IPS-18c (cell line): ENCODE measurements at regions not wholly inside any gene's neighbourhood (a gene's known extent, or its start where the extent isn't known, plus 50 kb on each side); places are given as distances from the start of the nearest gene placed in this dataset.
A peak's percentile ranks its signal among the peaks of the same experiment; 100 is the strongest.

ENCODE experiments used
- H3K4me3 ChIP-seq: 2 replicates; pipeline ENCODE4 v1.7.0; 2013; ENCODE audit warnings: low read depth, mild to moderate bottlenecking, low read length, moderate library complexity; ENCODE audit not compliant: insufficient read depth
- H3K9me3 ChIP-seq: one replicate; pipeline ENCODE4 v1.6.1; 2013; ENCODE audit warnings: mild to moderate bottlenecking, low read length, moderate library complexity; ENCODE audit not compliant: control insufficient read depth, insufficient read depth

GRCh38 chr1:50358962-50359361 lies 64.3 kb downstream of the DMRTA2 start:
- peaks cover 2% of the 10 kb centered on the region for H3K9me3 ChIP-seq
- H3K4me3 ChIP-seq, result no peak overlapping the region

- H3K4me3 ChIP-seq, result no peak overlapping the region
- H3K9me3 ChIP-seq, result peaks cover 2% of the 10 kb centered on the region
Measured at GRCh38 chr1:50357186-50357585, 66.1 kb downstream of the DMRTA2 start.

GRCh38 chr1:50354813-50355212 lies 68.4 kb downstream of the DMRTA2 start:
- H3K9me3 ChIP-seq, result no peaks in the 10 kb centered on the region
- no peak overlapping the region for H3K4me3 ChIP-seq

- H3K9me3 ChIP-seq, result no peaks in the 10 kb centered on the region
- H3K4me3 ChIP-seq, result no peak overlapping the region
Measured at GRCh38 chr1:50352428-50352827, 70.8 kb downstream of the DMRTA2 start.

GRCh38 chr1:50350868-50351267 lies 72.4 kb downstream of the DMRTA2 start:
- Histone ChIP-seq H3K4me3 (no peak overlapping the region), H3K9me3 (no peaks in the 10 kb centered on the region)

GRCh38 chr1:50350421-50350820 lies 72.8 kb downstream of the DMRTA2 start:
- no peaks in the 10 kb centered on the region for H3K9me3 ChIP-seq
- H3K4me3 ChIP-seq, result no peak overlapping the region

- Histone ChIP-seq H3K9me3 (no peaks in the 10 kb centered on the region), H3K4me3 (no peak overlapping the region)
Measured at GRCh38 chr1:50349242-50349565, 74.0 kb downstream of the DMRTA2 start.

GRCh38 chr1:50348449-50349241 lies 74.6 kb downstream of the DMRTA2 start:
- Histone ChIP-seq H3K9me3 (no peaks in the 10 kb centered on the region), H3K4me3 (no peak overlapping the region)

GRCh38 chr1:50347933-50348332 lies 75.3 kb downstream of the DMRTA2 start:
- no peaks in the 10 kb centered on the region for H3K9me3 ChIP-seq
- H3K4me3 ChIP-seq, result no peak overlapping the region

GRCh38 chr1:50346621-50347020 lies 76.6 kb downstream of the DMRTA2 start:
- no peak overlapping the region for H3K4me3 ChIP-seq
- H3K9me3 ChIP-seq, result no peaks in the 10 kb centered on the region

- Histone ChIP-seq H3K9me3 (no peaks in the 10 kb centered on the region), H3K4me3 (no peak overlapping the region)
Measured at GRCh38 chr1:50343323-50343722, 79.9 kb downstream of the DMRTA2 start.

GRCh38 chr1:50342525-50342924 lies 80.7 kb downstream of the DMRTA2 start:
- Histone ChIP-seq H3K9me3 (no peaks in the 10 kb centered on the region), H3K4me3 (no peak overlapping the region)

- no peak overlapping the region for H3K4me3 ChIP-seq
- no peaks in the 10 kb centered on the region for H3K9me3 ChIP-seq
Measured at GRCh38 chr1:50335036-50335435, 88.2 kb downstream of the DMRTA2 start.

GRCh38 chr1:50333595-50333974 lies 89.7 kb downstream of the DMRTA2 start:
- Histone ChIP-seq H3K4me3 (peak overlapping the region; percentile 68), H3K9me3 (no peaks in the 10 kb centered on the region)

- peak overlapping the region; percentile 68 for H3K4me3 ChIP-seq
- no peaks in the 10 kb centered on the region for H3K9me3 ChIP-seq
Measured at GRCh38 chr1:50332941-50333594, 90.2 kb downstream of the DMRTA2 start.

- H3K9me3 ChIP-seq, result no peaks in the 10 kb centered on the region
- no peak overlapping the region for H3K4me3 ChIP-seq
Measured at GRCh38 chr1:50329332-50329932, 93.8 kb downstream of the DMRTA2 start.

GRCh38 chr1:50328552-50328951 lies 94.7 kb downstream of the DMRTA2 start:
- no peaks in the 10 kb centered on the region for H3K9me3 ChIP-seq
- H3K4me3 ChIP-seq, result no peak overlapping the region

GRCh38 chr1:50326026-50326425 lies 97.2 kb downstream of the DMRTA2 start:
- H3K9me3 ChIP-seq, result no peaks in the 10 kb centered on the region
- no peak overlapping the region for H3K4me3 ChIP-seq
